ENCODE measurements at regions not wholly inside any gene's neighbourhood (a gene's known extent, or its start where the extent isn't known, plus 50 kb on each side); places are given as distances from the start of the nearest gene placed in this dataset.

DNA sequence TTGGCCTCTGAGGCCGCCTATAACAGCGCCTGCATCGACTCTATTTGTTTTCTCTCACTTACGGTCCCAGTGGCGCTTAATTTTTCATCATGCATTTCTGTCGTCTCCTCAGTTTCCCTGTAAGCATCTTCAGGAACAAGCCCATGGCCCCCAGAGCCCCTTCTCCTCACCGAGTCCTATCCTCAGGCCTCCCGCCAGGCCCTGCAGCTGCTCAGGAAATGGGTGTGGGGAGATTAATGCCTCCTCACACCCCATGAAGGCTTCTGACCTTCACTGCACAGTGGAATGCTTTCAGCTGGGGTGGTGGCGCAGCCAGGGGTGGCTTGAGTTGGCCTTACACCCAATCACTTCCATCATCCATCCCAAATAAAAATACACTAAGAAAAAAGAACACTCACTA is 260.4 kb downstream of the FAM43A start:
- TF ChIP-seq, protein P1, sequence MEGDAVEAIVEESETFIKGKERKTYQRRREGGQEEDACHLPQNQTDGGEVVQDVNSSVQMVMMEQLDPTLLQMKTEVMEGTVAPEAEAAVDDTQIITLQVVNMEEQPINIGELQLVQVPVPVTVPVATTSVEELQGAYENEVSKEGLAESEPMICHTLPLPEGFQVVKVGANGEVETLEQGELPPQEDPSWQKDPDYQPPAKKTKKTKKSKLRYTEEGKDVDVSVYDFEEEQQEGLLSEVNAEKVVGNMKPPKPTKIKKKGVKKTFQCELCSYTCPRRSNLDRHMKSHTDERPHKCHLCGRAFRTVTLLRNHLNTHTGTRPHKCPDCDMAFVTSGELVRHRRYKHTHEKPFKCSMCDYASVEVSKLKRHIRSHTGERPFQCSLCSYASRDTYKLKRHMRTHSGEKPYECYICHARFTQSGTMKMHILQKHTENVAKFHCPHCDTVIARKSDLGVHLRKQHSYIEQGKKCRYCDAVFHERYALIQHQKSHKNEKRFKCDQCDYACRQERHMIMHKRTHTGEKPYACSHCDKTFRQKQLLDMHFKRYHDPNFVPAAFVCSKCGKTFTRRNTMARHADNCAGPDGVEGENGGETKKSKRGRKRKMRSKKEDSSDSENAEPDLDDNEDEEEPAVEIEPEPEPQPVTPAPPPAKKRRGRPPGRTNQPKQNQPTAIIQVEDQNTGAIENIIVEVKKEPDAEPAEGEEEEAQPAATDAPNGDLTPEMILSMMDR (IDR thresholded peaks at IDR 0.05; ENCODE audit: borderline replicate concordance, extremely low read depth, low read length, poor library complexity, severe bottlenecking): no peak
- TF ChIP-seq EZH2 (IDR thresholded peaks at IDR 0.05; ENCODE audit: borderline replicate concordance, low read depth, low read length, severe bottlenecking): no peak
